Type B pancreatic cell (in vitro differentiated cells): ENCODE measurements at regions not wholly inside any gene's neighbourhood (a gene's known extent, or its start where the extent isn't known, plus 50 kb on each side); places are given as distances from the start of the nearest gene placed in this dataset.

ENCODE experiments used
- DNase-seq: peaks from one replicate; pipeline ENCODE4 v3.0.0; 2021; ENCODE audit warnings: mixed read lengths; ENCODE audit not compliant: unreplicated experiment; ENCODE audit errors: extremely low spot score
- H3K27ac Mint-ChIP-seq: 2 replicates; pipeline ENCODE4 v1.8.0; 2021; ENCODE audit warnings: mild to moderate bottlenecking, mixed read lengths
- H3K27me3 Mint-ChIP-seq: 2 replicates; pipeline ENCODE4 v1.8.0; 2021; ENCODE audit warnings: mixed read lengths
- H3K36me3 Mint-ChIP-seq: 2 replicates; pipeline ENCODE4 v1.8.0; 2021; ENCODE audit warnings: mixed read lengths
- H3K4me1 Mint-ChIP-seq: one replicate; pipeline ENCODE4 v1.8.0; 2021; ENCODE audit warnings: mixed read lengths; ENCODE audit not compliant: unreplicated experiment
- H3K4me3 Mint-ChIP-seq: 2 replicates; pipeline ENCODE4 v1.8.0; 2021; ENCODE audit warnings: mild to moderate bottlenecking, mixed read lengths
- H3K9me3 Mint-ChIP-seq: 2 replicates; pipeline ENCODE4 v1.8.0; 2021; ENCODE audit warnings: mixed read lengths
- TF ChIP-seq, protein P1 (sequence below): fragments of 200-600 bp; sonication (generic); conservative IDR thresholded peaks from 2 replicates; pipeline ENCODE4 v1.5.0; 2021; ENCODE audit warnings: antibody characterized with exemption, mild to moderate bottlenecking

DNA sequence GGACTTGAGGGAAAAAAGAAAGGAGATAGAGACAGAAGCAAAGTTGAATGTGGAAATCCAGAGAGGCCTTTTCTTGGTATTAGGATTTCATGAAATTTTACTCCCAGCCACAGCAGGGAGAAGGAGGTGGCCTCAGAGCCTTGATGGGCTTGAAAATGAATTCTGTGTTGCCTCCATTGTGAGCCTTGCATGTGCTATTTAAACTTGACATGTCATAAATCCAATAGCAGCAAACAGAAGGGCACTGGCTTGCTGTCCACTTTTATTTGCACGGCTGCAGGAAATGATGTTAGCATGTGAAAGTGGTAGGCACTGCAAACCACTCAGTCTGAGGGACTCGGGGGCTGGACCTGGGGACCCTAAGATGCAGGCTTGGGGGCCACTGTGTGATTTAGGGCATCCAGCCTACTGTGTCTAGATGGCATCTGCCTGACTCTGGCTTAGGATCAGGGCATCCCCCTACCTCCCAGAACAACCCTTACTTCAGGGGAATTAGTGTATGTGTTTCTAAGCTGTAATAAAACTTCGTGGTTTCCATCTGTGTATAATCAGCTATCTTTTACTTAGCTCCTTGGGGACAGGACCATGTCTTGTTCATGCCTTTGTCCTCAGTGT lies 139.1 kb upstream of the SKOR2 start:
- DNase-seq = no peak
- H3K27ac Mint-ChIP-seq = no peak overlapping the region
- H3K4me1 Mint-ChIP-seq = peaks cover 16% of the 10 kb centered on the region
- H3K27me3 Mint-ChIP-seq = peaks cover 6% of the 10 kb centered on the region
- TF ChIP-seq, protein P1, sequence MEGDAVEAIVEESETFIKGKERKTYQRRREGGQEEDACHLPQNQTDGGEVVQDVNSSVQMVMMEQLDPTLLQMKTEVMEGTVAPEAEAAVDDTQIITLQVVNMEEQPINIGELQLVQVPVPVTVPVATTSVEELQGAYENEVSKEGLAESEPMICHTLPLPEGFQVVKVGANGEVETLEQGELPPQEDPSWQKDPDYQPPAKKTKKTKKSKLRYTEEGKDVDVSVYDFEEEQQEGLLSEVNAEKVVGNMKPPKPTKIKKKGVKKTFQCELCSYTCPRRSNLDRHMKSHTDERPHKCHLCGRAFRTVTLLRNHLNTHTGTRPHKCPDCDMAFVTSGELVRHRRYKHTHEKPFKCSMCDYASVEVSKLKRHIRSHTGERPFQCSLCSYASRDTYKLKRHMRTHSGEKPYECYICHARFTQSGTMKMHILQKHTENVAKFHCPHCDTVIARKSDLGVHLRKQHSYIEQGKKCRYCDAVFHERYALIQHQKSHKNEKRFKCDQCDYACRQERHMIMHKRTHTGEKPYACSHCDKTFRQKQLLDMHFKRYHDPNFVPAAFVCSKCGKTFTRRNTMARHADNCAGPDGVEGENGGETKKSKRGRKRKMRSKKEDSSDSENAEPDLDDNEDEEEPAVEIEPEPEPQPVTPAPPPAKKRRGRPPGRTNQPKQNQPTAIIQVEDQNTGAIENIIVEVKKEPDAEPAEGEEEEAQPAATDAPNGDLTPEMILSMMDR = no peak
- no peaks in the 10 kb centered on the region for H3K9me3 Mint-ChIP-seq
- H3K4me3 Mint-ChIP-seq = no peak overlapping the region
- no peaks in the 10 kb centered on the region for H3K36me3 Mint-ChIP-seq

DNA sequence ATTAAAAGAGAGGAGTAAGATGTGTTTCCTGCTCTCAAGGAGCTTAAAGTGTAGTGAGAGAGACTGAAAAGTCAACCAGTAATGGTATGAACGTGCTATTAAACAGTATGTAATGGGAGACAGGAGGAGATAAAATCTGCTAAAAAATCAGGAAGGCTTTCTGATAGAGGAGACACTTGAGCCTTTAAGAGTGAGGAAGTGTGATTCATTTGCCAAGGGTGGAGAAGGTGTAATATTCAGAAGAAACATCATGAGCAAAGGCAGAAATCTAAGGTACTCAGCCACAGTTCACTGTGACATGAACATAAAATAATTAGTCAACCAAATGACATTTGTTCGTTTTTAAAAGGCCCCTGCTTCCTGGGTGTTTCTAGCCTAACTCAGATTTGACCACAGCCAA lies 137.8 kb upstream of the SKOR2 start:
- H3K27me3 Mint-ChIP-seq = peaks cover 6% of the 10 kb centered on the region
- no peak for DNase-seq
- H3K4me1 Mint-ChIP-seq = peaks cover 16% of the 10 kb centered on the region
- no peaks in the 10 kb centered on the region for H3K9me3 Mint-ChIP-seq
- H3K4me3 Mint-ChIP-seq = no peak overlapping the region
- H3K27ac Mint-ChIP-seq = no peak overlapping the region
- no peaks in the 10 kb centered on the region for H3K36me3 Mint-ChIP-seq
- TF ChIP-seq, protein P1 = no peak

DNA sequence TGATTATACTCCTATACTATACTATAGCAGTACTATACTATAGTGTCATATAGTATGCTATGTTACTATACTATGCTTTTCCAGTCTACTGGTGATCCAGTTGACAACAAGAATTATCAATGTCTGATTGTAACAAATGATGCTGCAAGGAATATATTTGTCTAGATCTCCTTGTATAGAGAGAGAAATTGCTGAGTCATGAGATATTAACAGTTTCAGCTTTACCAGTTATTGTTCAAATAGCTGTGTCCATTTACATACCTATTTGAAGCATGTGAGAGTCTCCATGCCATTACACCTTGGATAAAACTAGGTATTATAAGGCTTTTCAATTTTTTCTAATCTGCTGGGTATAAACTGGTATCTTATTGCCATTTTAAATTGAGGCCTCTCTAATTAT lies 136.4 kb upstream of the SKOR2 start:
- peaks cover 2% of the 10 kb centered on the region for H3K27me3 Mint-ChIP-seq
- H3K27ac Mint-ChIP-seq = no peak overlapping the region
- TF ChIP-seq, protein P1 = no peak
- no peak for DNase-seq
- H3K4me3 Mint-ChIP-seq = no peak overlapping the region
- no peaks in the 10 kb centered on the region for H3K9me3 Mint-ChIP-seq
- no peaks in the 10 kb centered on the region for H3K36me3 Mint-ChIP-seq
- peaks cover 16% of the 10 kb centered on the region for H3K4me1 Mint-ChIP-seq

DNA sequence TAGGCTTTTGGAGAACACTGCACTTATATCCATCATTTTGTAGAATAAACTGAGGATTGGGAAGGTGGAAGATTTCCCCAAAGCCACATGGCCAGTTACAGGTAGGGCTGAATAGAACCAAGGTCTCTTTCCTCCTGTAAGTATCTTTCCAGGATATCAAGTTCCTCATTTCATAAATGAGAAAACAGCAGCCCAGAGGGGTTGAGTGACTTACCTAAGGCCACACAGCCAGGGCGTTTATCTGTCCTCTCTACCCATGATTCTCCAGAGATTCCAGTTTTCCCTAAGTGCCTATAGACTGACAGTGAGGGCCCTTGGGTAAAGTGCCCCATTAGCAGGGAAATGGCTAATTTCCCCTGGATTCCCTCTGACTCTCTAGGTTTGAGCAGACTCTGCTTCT lies 132.3 kb upstream of the SKOR2 start:
- TF ChIP-seq, protein P1 = no peak
- DNase-seq = no peak
- Mint-ChIP-seq H3K36me3 (no peaks in the 10 kb centered on the region), H3K27ac (no peak overlapping the region), H3K4me1 (no peaks in the 10 kb centered on the region), H3K27me3 (peaks cover 28% of the 10 kb centered on the region), H3K4me3 (no peak overlapping the region), H3K9me3 (no peaks in the 10 kb centered on the region)

DNA sequence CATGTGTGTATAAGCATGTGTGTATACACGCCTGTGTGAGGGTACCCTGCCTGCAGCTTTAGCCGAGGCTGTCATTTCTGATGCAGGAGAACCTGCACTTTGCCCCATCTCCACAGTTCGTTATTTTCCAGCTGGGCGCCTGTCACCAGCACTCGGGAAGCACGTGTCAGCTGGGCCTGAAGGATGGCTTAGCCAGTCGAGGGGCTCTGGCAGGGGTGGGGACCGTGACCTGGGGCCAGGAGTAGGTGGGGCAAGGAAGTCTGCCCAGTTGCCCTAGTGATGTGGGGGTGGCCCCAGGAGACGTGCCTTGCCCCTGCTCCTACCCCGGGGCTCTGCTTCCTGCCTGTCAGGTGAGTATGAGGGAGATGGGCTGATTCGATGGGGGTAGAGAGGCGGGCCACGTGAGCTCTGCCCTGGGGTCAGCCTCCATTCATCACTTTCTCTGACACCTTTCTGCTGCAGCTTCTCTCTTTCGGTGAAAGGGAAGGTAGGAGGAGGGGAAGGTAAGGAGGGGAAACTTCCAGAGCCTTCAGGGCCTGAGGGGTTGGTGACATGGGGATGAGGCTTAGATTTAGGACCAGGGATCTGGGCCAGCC lies 130.6 kb upstream of the SKOR2 start:
- TF ChIP-seq, protein P1 = no peak
- H3K9me3 Mint-ChIP-seq = no peaks in the 10 kb centered on the region
- no peak for DNase-seq
- no peak overlapping the region for H3K4me3 Mint-ChIP-seq
- H3K27me3 Mint-ChIP-seq = peaks cover 37% of the 10 kb centered on the region
- H3K36me3 Mint-ChIP-seq = no peaks in the 10 kb centered on the region
- H3K27ac Mint-ChIP-seq = no peak overlapping the region
- H3K4me1 Mint-ChIP-seq = no peaks in the 10 kb centered on the region
